ENCODE measurements at regions not wholly inside any gene's neighbourhood (a gene's known extent, or its start where the extent isn't known, plus 50 kb on each side); places are given as distances from the start of the nearest gene placed in this dataset.

DNA sequence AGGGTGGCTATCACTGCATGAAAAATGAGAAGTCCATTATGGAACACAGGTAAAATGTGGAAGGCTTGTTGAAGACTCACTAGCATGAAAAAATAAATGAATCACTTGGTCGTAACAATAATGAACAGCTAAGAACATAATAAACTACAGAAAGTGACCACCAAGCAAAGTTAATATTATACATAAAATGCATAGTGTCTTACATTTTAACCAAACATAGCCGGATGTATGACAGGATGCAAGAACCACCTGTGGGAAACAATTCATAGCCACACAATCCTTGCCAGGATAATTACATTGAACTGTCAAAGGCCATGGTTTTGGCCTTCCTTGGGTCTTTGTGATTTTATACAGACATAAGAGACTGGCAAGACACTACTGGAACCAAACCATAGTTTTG, 81.9 kb upstream of the ATXN3L start:
- H3K36me3 ChIP-seq (ENCODE audit: control insufficient read depth in 1 of 2, insufficient read depth in 2 of 2, low read length in 2 of 2), result no peaks in the 10 kb centered on the region
- peaks cover 13 to 28% of the 10 kb centered on the region in 2 experiments for H3K4me1 ChIP-seq (ENCODE audit: control insufficient read depth in 1 of 2, insufficient read depth in 2 of 2, low read length in 2 of 2)
- no peaks in the 10 kb centered on the region for H3K79me2 ChIP-seq (ENCODE audit: insufficient read depth, low read length)
- DNase-seq (ENCODE audit: low read depth, low spot score) (no peak), ATAC-seq (no peak)
- no peak overlapping the region for H2AFZ ChIP-seq (ENCODE audit: low read depth, low read length, poor library complexity, severe bottlenecking)
- H3K27ac ChIP-seq (ENCODE audit: low read depth, low read length), result no peak overlapping the region
- intact Hi-C loops (cut with micrococcal nuclease), result no loop called here
- H3K4me3 ChIP-seq (replicated peaks in 1 of 2; ENCODE audit: low read depth in 1 of 2, low read length in 2 of 2), result no peak overlapping the region
- H3K4me2 ChIP-seq (ENCODE audit: low read length), result no peak overlapping the region
- H3K9me2 ChIP-seq (ENCODE audit: insufficient read depth), result no peaks in the 10 kb centered on the region
- H3K27me3 ChIP-seq (ENCODE audit: insufficient read depth, low read length), result no peaks in the 10 kb centered on the region
- ChIA-PET CTCF (no interaction called here), RAD21 (ENCODE audit: low non-redundant PET in 1 of 2, low total read pairs in 2 of 2, uncharacterized antibody in 2 of 2, unreplicated experiment in 2 of 2) (no interaction called here), POLR2A (no interaction called here)
- no TSS peak for BruUV-seq (replicated peaks)
- TF ChIP-seq RAD21 (IDR thresholded peaks at IDR 0.05; ENCODE audit: low read depth) (no peak), SRF (IDR thresholded peaks at IDR 0.05; ENCODE audit: low read depth) (no peak), EZH2phosphoT487 (IDR thresholded peaks at IDR 0.05; ENCODE audit: borderline replicate concordance) (no peak)
- TF ChIP-seq, protein P1, sequence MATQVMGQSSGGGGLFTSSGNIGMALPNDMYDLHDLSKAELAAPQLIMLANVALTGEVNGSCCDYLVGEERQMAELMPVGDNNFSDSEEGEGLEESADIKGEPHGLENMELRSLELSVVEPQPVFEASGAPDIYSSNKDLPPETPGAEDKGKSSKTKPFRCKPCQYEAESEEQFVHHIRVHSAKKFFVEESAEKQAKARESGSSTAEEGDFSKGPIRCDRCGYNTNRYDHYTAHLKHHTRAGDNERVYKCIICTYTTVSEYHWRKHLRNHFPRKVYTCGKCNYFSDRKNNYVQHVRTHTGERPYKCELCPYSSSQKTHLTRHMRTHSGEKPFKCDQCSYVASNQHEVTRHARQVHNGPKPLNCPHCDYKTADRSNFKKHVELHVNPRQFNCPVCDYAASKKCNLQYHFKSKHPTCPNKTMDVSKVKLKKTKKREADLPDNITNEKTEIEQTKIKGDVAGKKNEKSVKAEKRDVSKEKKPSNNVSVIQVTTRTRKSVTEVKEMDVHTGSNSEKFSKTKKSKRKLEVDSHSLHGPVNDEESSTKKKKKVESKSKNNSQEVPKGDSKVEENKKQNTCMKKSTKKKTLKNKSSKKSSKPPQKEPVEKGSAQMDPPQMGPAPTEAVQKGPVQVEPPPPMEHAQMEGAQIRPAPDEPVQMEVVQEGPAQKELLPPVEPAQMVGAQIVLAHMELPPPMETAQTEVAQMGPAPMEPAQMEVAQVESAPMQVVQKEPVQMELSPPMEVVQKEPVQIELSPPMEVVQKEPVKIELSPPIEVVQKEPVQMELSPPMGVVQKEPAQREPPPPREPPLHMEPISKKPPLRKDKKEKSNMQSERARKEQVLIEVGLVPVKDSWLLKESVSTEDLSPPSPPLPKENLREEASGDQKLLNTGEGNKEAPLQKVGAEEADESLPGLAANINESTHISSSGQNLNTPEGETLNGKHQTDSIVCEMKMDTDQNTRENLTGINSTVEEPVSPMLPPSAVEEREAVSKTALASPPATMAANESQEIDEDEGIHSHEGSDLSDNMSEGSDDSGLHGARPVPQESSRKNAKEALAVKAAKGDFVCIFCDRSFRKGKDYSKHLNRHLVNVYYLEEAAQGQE (IDR thresholded peaks at IDR 0.05; ENCODE audit: low read depth), result no peak
- H3K9me3 ChIP-seq (ENCODE audit: control insufficient read depth in 1 of 2, insufficient read depth in 1 of 2, low read depth in 1 of 2, low read length in 2 of 2), result no peaks in the 10 kb centered on the region
- no peaks in the 10 kb centered on the region for H4K20me1 ChIP-seq (ENCODE audit: insufficient read depth)
- H3K9ac ChIP-seq (ENCODE audit: low read length), result no peak overlapping the region

DNA sequence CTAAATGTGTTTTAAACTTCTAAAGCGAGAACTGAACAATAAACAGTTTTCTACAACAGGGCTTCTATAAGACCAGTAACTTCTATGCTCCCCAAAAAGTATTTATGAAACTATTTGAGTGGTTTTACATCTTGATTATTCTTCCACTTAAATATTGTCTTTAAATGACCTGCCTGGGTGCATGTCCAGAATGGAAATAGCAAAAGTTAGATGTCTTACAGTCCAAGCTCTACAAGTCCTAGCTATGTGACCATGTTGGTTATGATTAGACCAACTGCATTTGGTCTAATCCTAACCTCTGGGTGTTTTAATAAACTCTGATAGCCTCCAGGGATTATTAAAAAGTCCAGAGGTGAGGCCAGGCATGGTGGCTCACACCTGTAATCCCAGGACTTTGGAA, 79.0 kb upstream of the ATXN3L start:
- Histone ChIP-seq H3K9me3 (ENCODE audit: control insufficient read depth in 1 of 2, insufficient read depth in 1 of 2, low read depth in 1 of 2, low read length in 2 of 2) (no peaks in the 10 kb centered on the region), H3K9me2 (ENCODE audit: insufficient read depth) (no peaks in the 10 kb centered on the region), H3K36me3 (ENCODE audit: control insufficient read depth in 1 of 2, insufficient read depth in 2 of 2, low read length in 2 of 2) (no peaks in the 10 kb centered on the region), H3K79me2 (ENCODE audit: insufficient read depth, low read length) (no peaks in the 10 kb centered on the region), H4K20me1 (ENCODE audit: insufficient read depth) (no peaks in the 10 kb centered on the region), H3K4me2 (ENCODE audit: low read length) (peak overlapping the region; percentile 63), H3K27me3 (ENCODE audit: insufficient read depth, low read length) (no peaks in the 10 kb centered on the region), H3K9ac (ENCODE audit: low read length) (peak overlapping the region; percentile 30; the same call in 1 of the 2 replicates), H3K4me3 (replicated peaks in 1 of 2; ENCODE audit: low read depth in 1 of 2, low read length in 2 of 2) (no peak overlapping the region), H2AFZ (ENCODE audit: low read depth, low read length, poor library complexity, severe bottlenecking) (peak overlapping the region; percentile 88), H3K27ac (ENCODE audit: low read depth, low read length) (peak overlapping the region; percentile 68; the same call in 1 of the 2 replicates), H3K4me1 (ENCODE audit: control insufficient read depth in 1 of 2, insufficient read depth in 2 of 2, low read length in 2 of 2) (peaks cover 13 to 28% of the 10 kb centered on the region in 2 experiments)
- intact Hi-C loops (cut with micrococcal nuclease), result loop anchor here (2.0 kb wide), 1 partner anchor 424 kb away; the partner anchor contains the start of gene TMSB4X
- RAD21 ChIA-PET (ENCODE audit: low non-redundant PET in 1 of 2, low total read pairs in 2 of 2, uncharacterized antibody in 2 of 2, unreplicated experiment in 2 of 2), result no interaction called here
- TF ChIP-seq POLR2A (IDR thresholded peaks at IDR 0.05; ENCODE audit: borderline replicate concordance, extremely low read depth, insufficient read depth, insufficient read length), result no peak
- TF ChIP-seq YY1 (IDR thresholded peaks at IDR 0.05; ENCODE audit: extremely low read depth, insufficient replicate concordance, low read depth, low read length), result no peak
- no peak for TF ChIP-seq FOSL1 (IDR thresholded peaks at IDR 0.05; ENCODE audit: low read depth)
- TF ChIP-seq ZNF274 (IDR thresholded peaks at IDR 0.05; ENCODE audit: low read depth, low read length), result no peak
- no peak for TF ChIP-seq CEBPB (IDR thresholded peaks at IDR 0.05; ENCODE audit: low read depth)
- TF ChIP-seq ZFX (IDR thresholded peaks at IDR 0.05), result no peak
- no peak for TF ChIP-seq SIN3A (IDR thresholded peaks at IDR 0.05; ENCODE audit: low read depth)
- TF ChIP-seq EGR1 (IDR thresholded peaks at IDR 0.05; ENCODE audit: low read depth), result no peak
- TF ChIP-seq, protein P2, sequence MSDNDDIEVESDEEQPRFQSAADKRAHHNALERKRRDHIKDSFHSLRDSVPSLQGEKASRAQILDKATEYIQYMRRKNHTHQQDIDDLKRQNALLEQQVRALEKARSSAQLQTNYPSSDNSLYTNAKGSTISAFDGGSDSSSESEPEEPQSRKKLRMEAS (IDR thresholded peaks at IDR 0.05), result no peak
- no peak for TF ChIP-seq EZH2phosphoT487 (IDR thresholded peaks at IDR 0.05; ENCODE audit: borderline replicate concordance)
- TF ChIP-seq SRF (IDR thresholded peaks at IDR 0.05; ENCODE audit: low read depth), result no peak
- no peak for TF ChIP-seq CBX3 (IDR thresholded peaks at IDR 0.05; ENCODE audit: low read depth)
- TF ChIP-seq RAD21 (IDR thresholded peaks at IDR 0.05; ENCODE audit: low read depth), result no peak
- CTCF ChIA-PET, result no interaction called here
- POLR2A ChIA-PET, result no interaction called here
- ATAC-seq, result peak; percentile 26
- DNase-seq (ENCODE audit: low read depth, low spot score), result no peak
- no TSS peak for BruUV-seq (replicated peaks)
